Breast epithelium (tissue), 4 donors: ENCODE measurements at regions not wholly inside any gene's neighbourhood (a gene's known extent, or its start where the extent isn't known, plus 50 kb on each side); places are given as distances from the start of the nearest gene placed in this dataset.
"Not testable (repeated sequence)": the region's sequence is repeated elsewhere in the genome, so short reads cannot be mapped to it uniquely, and the experiment has no call there.

Source experiments
- DNase-seq, 2 donors: peaks; one replicate each; pipeline ENCODE4 v3.0.0-alpha.2; 2019; ENCODE audit warnings: low spot score in 2 of 2
- H3K27ac ChIP-seq, 2 donors: fragments of 200-600 bp; sonication (generic) in 1 of 2; one replicate each; pipeline ENCODE4 v1.5.1; 2016 to 2019; ENCODE audit warnings: mild to moderate bottlenecking in 1 of 2
- H3K27me3 ChIP-seq, 2 donors: fragments of 200-600 bp; sonication (generic) in 1 of 2; one replicate each; pipeline versions ENCODE4 v1.5.1 to v1.6.0; 2017 to 2019; ENCODE audit warnings: control low read depth in 1 of 2, mild to moderate bottlenecking in 1 of 2
- H3K36me3 ChIP-seq: fragments of 200-600 bp; one replicate; pipeline ENCODE4 v1.5.1; 2019
- H3K4me1 ChIP-seq, 2 donors: fragments of 200-600 bp; sonication (generic); one replicate each; pipeline ENCODE4 v1.5.1; 2016 to 2019; ENCODE audit warnings: control low read depth in 1 of 2
- H3K4me3 ChIP-seq, 3 donors: fragments of 200-600 bp; sonication (generic); 1 replicate in 2 of 3; 2 replicates in 1 of 3; pipeline ENCODE4 v1.5.1; 2016 to 2019; ENCODE audit warnings: mild to moderate bottlenecking in 3 of 3, moderate library complexity in 2 of 3
- H3K9me3 ChIP-seq, 2 donors: fragments of 200-600 bp; sonication (generic) in 1 of 2; one replicate each; pipeline ENCODE4 v1.5.1; 2016 to 2019; ENCODE audit warnings: control low read depth in 1 of 2
- CTCF ChIP-seq, 3 donors: fragments of 450-650 bp; IDR thresholded peaks; one replicate each; pipeline ENCODE4 v1.5.1; 2016 to 2017; ENCODE audit warnings: antibody characterized with exemption in 3 of 3, mild to moderate bottlenecking in 3 of 3, moderate library complexity in 3 of 3
- POLR2A ChIP-seq: fragments of 450-650 bp; IDR thresholded peaks from one replicate; pipeline ENCODE4 v1.6.1; 2016; ENCODE audit warnings: antibody characterized with exemption, mild to moderate bottlenecking, moderate library complexity
- POLR2AphosphoS5 ChIP-seq, 3 donors: sonication (generic); formaldehyde crosslinking; IDR thresholded peaks; one replicate each; pipeline ENCODE4 v1.6.1; 2017; ENCODE audit warnings: antibody characterized with exemption in 3 of 3
- intact Hi-C: fragments of 100-400 bp; cut with DNase I; formaldehyde crosslinking; loops from one replicate; pipeline ENCODE4 v1.15.1; 2023; ENCODE audit warnings: low total_unique reads

- no peak overlapping the region for H3K27ac ChIP-seq
- no peaks in the 10 kb centered on the region for H3K9me3 ChIP-seq
- H3K27me3 ChIP-seq: no peaks in the 10 kb centered on the region
- intact Hi-C loops: no loop called here
- DNase-seq: no peak
- H3K4me1 ChIP-seq: no peaks in the 10 kb centered on the region
- TF ChIP-seq POLR2A (no peak), POLR2AphosphoS5 (IDR thresholded peaks at IDR 0.05) (no peak), CTCF (IDR thresholded peaks at IDR 0.05) (no peak)
- H3K4me3 ChIP-seq: no peak overlapping the region
- H3K36me3 ChIP-seq: no peaks in the 10 kb centered on the region
These were observed 510.4 kb downstream of the CCDC171 start for GRCh38 chr9:16063241-16063591.

- no peaks in the 10 kb centered on the region for H3K4me1 ChIP-seq
- DNase-seq: no peak
- H3K9me3 ChIP-seq: no peaks in the 10 kb centered on the region
- no peaks in the 10 kb centered on the region for H3K36me3 ChIP-seq
- no peak overlapping the region for H3K27ac ChIP-seq
- intact Hi-C loops: no loop called here
- H3K27me3 ChIP-seq: no peaks in the 10 kb centered on the region
- TF ChIP-seq CTCF (IDR thresholded peaks at IDR 0.05) (no peak), POLR2A (no peak), POLR2AphosphoS5 (IDR thresholded peaks at IDR 0.05) (no peak)
- H3K4me3 ChIP-seq: no peak overlapping the region
These were observed 511.9 kb downstream of the CCDC171 start for GRCh38 chr9:16064771-16065170.

GRCh38 chr9:16066201-16066600, 513.4 kb downstream of the CCDC171 start:
- intact Hi-C loops, H3K27me3 ChIP-seq, H3K9me3 ChIP-seq, H3K4me3 ChIP-seq, H3K36me3 ChIP-seq, H3K27ac ChIP-seq, H3K4me1 ChIP-seq, DNase-seq: not testable (repeated sequence)

- TF ChIP-seq POLR2A (no peak), POLR2AphosphoS5 (IDR thresholded peaks at IDR 0.05) (no peak)
- no peak overlapping the region for H3K4me3 ChIP-seq
- H3K4me1 ChIP-seq: no peaks in the 10 kb centered on the region
- no peaks in the 10 kb centered on the region for H3K27me3 ChIP-seq
- no peaks in the 10 kb centered on the region for H3K36me3 ChIP-seq
- H3K27ac ChIP-seq: no peak overlapping the region
- intact Hi-C loops: no loop called here
- peaks cover 0 to 5% of the 10 kb centered on the region in 2 donors for H3K9me3 ChIP-seq
- no peak for DNase-seq
These were observed 515.6 kb downstream of the CCDC171 start for GRCh38 chr9:16068476-16068875.

- Histone ChIP-seq H3K27me3 (no peaks in the 10 kb centered on the region), H3K4me3 (no peak overlapping the region), H3K9me3 (peaks cover 0 to 5% of the 10 kb centered on the region in 2 donors), H3K27ac (no peak overlapping the region), H3K36me3 (no peaks in the 10 kb centered on the region), H3K4me1 (no peaks in the 10 kb centered on the region)
- no peak for TF ChIP-seq POLR2A
- no peak for TF ChIP-seq CTCF (IDR thresholded peaks at IDR 0.05)
- no peak for TF ChIP-seq POLR2AphosphoS5 (IDR thresholded peaks at IDR 0.05)
- DNase-seq: no peak
- intact Hi-C loops: no loop called here
These were observed 516.4 kb downstream of the CCDC171 start for GRCh38 chr9:16069249-16069648.

GRCh38 chr9:16069671-16070454, 517.0 kb downstream of the CCDC171 start:
- no peak for TF ChIP-seq POLR2AphosphoS5 (IDR thresholded peaks at IDR 0.05)
- no peak for TF ChIP-seq POLR2A
- TF ChIP-seq CTCF (IDR thresholded peaks at IDR 0.05): no peak
- no peak for DNase-seq
- H3K9me3 ChIP-seq: peaks cover 0 to 5% of the 10 kb centered on the region in 2 donors
- H3K27ac ChIP-seq: no peak overlapping the region
- no peaks in the 10 kb centered on the region for H3K4me1 ChIP-seq
- H3K27me3 ChIP-seq: no peaks in the 10 kb centered on the region
- H3K36me3 ChIP-seq: no peaks in the 10 kb centered on the region
- intact Hi-C loops: no loop called here
- no peak overlapping the region for H3K4me3 ChIP-seq
